GM18505 (cell line): ENCODE measurements at regions not wholly inside any gene's neighbourhood (a gene's known extent, or its start where the extent isn't known, plus 50 kb on each side); places are given as distances from the start of the nearest gene placed in this dataset.

Source experiments
- ATAC-seq: cut with Tn5 transposase; IDR thresholded peaks from one replicate; pipeline ENCODE4 v1.9.1; 2021; ENCODE audit not compliant: unreplicated experiment
- POLR2A ChIP-seq: IDR thresholded peaks from 4 replicates; pipeline ENCODE4 v1.6.1; 2011; ENCODE audit warnings: borderline replicate concordance; ENCODE audit not compliant: insufficient read depth, insufficient read length; ENCODE audit errors: extremely low read depth

DNA sequence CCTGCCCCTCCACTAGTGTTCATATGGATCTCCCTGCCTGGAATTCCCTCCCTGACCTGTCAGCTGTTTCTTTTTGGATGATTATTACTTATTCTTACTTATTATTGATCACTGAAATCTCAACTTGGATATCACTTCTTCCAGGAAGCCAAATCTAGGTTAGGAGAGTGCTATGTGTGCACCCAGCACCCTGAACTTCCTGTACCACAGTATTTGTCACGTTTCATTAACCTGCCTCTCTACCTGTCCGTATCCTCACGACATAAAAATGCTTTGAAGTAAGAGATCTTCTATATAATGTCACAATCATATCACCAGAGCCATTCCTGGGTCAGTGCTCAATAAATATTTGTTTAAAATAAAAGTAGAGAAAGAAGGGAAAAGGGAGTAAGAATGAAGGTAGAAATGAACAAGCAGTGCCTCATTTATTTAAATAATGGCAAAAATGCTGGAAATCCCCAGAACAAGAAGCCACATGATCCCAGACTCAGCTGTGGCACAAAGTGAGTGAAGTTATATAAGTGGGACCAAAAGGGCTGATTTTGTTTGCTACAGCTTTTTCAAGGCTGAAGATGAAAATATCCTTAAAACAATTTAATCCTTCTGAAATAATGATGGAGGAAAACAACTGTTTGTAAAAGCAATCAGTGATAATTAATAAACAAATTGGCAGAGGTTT, 88.0 kb upstream of the MANEA start:
- ATAC-seq, result no peak

DNA sequence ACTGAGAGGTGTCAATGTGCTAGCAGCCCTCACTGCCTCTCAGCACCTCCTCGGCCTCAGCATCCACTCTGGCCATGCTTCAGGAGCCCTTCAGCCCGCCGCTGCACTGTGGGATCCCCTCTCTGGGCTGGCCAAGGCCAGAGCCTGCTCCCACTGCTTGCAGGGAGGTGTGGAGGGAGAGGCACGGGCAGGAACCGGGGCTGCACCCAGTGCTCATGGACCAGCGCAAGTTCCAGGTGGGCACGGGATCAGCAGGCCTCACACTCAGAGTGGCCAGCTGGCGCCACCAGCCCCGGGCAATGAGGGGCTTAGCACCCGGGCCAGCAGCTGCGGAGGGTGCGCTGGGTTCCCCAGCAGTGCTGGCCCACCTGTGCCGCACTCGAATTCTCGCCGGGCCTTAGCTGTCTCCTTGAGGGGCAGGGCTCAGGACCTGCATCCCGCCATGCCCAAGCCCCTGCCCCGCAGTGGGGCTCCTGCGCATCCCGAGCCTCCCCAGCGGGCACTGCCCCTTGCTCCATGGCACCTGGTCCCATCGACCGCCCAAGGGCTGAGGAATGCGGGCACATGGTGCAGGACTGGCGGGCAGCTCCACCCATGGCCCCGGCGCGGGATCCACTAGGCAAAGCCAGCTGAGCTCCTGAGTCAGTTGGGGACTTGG, 80.4 kb upstream of the MANEA start:
- TF ChIP-seq POLR2A, result no peak
- ATAC-seq, result no peak

More for the DNA sequence above, 88.0 kb upstream of the MANEA start:
- TF ChIP-seq POLR2A, result no peak

GRCh38 chr6:95501032-95501904, 76.1 kb upstream of the MANEA start:
- no peak for TF ChIP-seq POLR2A
- no peak for ATAC-seq

DNA sequence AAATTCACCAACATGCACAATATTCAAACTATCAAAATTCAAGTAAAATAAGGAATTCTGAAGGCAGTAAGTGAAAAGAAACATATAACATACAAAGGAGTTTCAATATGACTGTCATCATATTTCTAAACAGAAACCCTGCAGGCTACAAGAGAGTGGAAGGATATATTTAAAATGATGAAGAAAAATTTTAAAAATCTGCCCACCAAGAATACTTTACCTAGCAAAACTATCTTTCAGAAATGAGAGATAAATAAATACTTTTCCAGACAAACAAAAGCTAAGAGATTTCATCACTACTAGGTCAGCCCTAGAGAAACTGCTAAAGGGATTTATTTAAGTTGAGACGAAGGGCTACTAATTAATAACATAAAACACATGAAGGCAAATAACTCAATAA, 73.8 kb upstream of the MANEA start:
- ATAC-seq, result no peak
- no peak for TF ChIP-seq POLR2A

GRCh38 chr6:95511404-95511803, 65.9 kb upstream of the MANEA start:
- no peak for TF ChIP-seq POLR2A
- ATAC-seq, result no peak

GRCh38 chr6:95515975-95516374, 61.4 kb upstream of the MANEA start:
- ATAC-seq, result no peak
- no peak for TF ChIP-seq POLR2A

DNA sequence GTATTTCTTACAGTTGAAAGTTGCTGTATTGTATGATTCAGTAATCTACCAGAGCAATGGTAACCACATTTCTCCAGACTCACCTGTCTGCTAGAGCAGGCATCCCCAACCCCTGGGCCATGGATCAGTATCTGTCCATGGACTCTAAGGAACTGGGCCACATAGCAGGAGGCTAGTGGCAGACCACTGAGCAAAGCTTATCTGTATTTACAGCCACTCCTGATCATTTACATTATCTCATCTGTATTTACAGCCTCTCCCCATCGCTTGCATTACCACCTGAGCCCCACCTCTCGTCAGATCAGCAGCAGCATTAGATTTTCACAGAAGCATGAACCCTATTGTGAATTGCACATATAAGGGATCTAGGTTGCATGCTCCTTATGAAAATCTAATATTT, 60.3 kb upstream of the MANEA start:
- ATAC-seq, result no peak
- TF ChIP-seq POLR2A, result no peak

DNA sequence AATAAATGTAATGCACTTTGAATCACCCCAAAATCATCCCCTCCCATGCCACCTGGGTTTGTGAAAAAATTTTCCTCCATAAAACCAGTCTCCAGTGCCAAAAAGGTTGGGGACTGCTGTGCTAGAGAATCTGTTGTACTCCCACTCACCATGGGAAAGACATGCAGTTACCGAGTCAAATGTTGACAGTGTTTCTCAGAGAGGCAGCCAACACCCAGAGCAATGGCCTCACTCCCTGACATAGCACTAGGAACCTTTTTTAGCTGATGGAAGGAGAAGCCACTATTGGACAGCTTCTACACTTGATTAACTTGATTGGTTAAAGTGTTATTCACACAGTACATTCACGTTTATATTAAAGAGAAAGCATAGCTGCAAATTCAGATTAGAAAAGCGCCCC, 59.8 kb upstream of the MANEA start:
- ATAC-seq, result no peak
- TF ChIP-seq POLR2A, result no peak

GRCh38 chr6:95518630-95519227, 58.6 kb upstream of the MANEA start:
- no peak for TF ChIP-seq POLR2A
- ATAC-seq, result no peak

- TF ChIP-seq POLR2A, result no peak
- ATAC-seq, result no peak
These were observed 57.9 kb upstream of the MANEA start for GRCh38 chr6:95519228-95520037.

- no peak for TF ChIP-seq POLR2A
- ATAC-seq, result no peak
These were observed 56.2 kb upstream of the MANEA start for GRCh38 chr6:95521181-95521580.
